Fibroblast of skin of abdomen (primary cell): ENCODE measurements at regions not wholly inside any gene's neighbourhood (a gene's known extent, or its start where the extent isn't known, plus 50 kb on each side); places are given as distances from the start of the nearest gene placed in this dataset.

Source experiments
- DNase-seq: peaks from one replicate; pipeline ENCODE4 v3.0.0-alpha.2; 2013

DNA sequence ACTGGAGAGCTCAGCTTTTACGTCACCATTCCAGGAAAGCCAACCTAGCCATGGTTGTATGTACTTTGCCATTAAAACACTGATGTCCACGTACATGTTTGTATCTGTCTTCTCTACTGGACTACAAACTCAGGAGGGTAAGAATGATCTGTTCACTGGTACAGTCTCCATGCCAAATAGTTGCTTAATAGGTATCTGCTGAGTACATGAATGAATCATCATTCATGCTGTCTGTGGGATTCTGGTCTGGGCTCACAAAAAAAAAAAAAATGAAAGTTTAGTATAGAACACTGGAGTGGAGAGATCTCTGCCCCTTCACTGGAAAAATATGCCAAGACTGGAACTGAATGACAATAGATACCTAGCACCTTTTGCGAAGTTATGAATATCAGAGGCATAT is 102.6 kb upstream of the ITGA4 start:
- peak; percentile 85 for DNase-seq

DNA sequence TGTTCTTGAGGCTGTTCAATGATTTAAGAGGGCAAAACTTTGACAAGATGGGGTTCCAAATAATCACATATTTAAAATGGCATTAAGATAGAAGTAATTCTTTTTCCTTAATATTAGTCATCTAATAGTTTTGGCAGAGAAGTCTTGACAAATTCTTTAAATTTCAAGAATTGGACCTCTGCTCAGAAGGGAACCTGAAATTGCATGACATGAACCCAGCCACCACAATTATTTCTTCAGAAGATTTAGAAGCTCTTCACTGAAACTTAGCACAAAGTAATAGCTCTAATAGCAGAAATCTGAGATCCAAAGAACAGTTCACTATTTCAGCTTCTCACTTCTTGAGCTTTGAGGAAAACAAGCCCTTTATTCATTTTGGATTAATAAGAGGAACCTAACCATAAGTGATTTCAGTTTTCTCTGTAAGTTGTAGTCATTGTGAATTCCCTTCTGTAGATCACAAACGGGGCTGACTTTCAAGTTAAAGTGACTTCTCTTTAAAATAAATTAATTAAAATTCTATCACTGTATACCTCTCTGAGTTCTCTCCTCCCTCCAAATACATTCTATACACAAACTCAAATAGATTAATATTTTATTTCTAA is 100.6 kb upstream of the ITGA4 start:
- peak; percentile 61 for DNase-seq

GRCh38 chr2:181357979-181358378 is 99.2 kb upstream of the ITGA4 start:
- no peak for DNase-seq

GRCh38 chr2:181362561-181362960 is 94.6 kb upstream of the ITGA4 start:
- DNase-seq: no peak

- no peak for DNase-seq
Observed at GRCh38 chr2:181363164-181363563, 94.0 kb upstream of the ITGA4 start.

GRCh38 chr2:181364492-181365170 is 92.6 kb upstream of the ITGA4 start:
- peak; percentile 78 for DNase-seq

DNA sequence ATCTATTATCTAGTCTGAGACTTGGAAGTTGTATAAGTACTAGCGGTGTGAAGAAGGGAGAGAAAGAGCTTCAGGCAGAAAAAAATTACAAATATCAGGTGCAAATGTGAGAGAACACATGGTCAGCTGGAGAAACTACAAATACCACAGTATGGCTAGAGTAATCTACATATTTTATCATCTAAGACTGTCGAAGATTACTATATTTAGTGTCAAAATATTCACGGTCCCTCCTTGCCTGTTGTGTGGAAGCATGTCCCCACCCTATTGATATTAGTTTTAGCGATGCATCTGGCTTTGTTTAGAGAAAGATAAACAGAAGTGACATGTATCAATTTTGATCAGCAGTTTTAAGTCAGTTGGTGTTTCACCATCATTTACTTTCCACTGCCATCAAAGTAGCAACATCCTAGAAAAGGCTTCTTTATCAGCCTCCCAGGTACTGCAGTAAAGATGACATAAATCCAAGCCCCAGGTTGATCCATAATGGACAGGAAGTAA is 90.5 kb upstream of the ITGA4 start:
- DNase-seq: no peak

DNA sequence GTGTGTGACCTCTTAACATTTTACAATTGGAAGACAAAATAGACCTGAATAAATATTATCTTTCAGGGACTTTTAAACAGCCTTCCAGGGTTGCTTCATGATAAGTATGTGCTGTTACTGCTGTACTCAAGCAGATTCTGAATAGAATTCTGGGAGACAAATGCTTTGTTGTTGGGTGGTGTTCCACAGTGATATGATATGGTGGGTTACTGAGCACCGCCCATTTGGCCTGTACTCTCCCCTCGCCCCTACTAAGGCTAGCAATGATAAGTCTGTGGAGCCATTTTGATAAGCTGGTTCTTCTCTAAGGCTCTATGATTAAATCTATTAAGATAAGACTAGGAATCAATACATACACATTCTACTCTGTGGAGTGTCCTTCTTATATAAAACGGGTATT is 89.8 kb upstream of the ITGA4 start:
- no peak for DNase-seq

DNA sequence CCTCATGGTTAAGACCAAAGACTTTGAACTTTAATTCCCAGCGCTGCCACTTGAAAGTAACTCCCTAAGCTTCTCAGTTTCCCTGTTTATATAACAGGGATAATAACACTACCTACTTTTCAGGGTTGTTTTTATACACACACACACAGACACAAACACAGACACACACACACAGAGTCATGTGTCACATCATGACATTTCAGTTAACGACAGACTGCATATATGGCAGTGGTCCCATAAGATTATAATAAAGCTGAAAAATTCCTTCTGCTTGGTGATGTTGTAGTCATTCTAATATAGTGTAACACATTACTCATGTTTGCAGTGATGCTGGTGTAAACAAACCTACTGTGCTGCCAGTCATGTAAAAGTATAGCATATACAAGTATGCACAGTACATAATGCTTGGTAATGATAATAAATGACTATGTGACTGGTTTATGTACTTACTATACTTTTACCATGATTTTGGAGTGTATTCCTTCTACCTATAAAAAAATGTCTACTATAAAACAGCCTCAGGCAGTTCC is 89.2 kb upstream of the ITGA4 start:
- DNase-seq: no peak

- DNase-seq: no peak
Observed at GRCh38 chr2:181370126-181370525, 87.1 kb upstream of the ITGA4 start.

DNA sequence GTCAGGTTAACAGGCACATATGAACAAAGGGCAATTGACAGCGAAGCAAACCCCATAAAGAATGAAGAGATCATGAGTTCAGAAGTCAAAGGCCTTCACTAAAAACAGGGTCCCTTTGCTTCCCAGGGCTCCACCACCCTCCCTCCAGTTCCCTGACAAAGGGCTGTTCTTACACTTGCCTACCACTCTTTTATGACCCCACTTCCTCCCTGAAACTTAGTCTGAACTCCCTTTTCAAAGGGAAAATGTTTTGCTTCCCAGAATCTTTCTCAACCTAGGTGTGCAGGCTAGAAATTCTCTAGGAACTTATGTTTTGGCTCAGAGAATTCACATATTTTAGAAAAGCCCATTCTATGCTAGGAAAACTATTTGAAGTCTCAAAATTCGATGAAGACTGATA is 86.0 kb upstream of the ITGA4 start:
- no peak for DNase-seq

DNA sequence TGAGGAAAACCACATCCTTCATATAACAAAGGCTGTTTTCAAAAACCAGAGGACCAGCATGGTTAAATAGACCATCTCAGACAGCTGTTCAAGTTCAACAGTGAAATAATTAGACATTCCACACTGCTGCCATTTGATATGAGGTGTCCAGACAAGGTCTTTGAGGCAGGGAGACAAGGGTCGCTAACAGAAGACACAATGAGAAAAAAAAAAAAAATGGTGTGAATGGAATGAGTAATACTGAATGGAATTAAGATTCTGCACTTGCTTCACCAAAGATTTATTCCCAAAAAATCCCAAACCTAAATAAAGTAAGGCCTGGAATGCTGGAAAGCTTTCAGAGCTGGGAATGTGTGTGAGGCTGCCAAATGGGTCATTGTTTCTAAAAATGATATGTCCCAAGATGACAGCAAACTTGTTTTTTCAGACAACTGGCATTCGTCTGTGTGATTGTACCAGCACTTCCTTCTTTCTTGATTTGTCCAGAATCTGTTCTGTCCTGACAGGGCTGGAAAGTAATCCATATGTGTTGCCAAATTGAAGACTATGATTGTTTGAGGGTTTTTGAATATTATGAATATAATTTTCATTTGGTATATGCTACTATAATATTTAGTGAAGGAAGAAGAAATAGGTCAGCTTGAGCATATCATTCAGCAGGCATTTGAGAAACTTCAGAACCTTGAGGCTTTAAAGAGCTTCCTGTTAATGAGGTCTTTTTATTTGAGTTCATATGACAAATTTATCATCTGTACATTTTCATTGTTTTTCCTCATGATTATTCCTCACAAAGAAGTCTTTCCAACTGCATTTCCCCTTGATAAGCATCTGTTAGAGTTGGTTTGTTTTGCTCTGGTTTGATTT is 85.2 kb upstream of the ITGA4 start:
- DNase-seq: peak; percentile 91

- no peak for DNase-seq
Observed at GRCh38 chr2:181372646-181373040, 84.5 kb upstream of the ITGA4 start.

GRCh38 chr2:181374781-181375675 is 82.2 kb upstream of the ITGA4 start:
- peak; percentile 84 for DNase-seq

DNA sequence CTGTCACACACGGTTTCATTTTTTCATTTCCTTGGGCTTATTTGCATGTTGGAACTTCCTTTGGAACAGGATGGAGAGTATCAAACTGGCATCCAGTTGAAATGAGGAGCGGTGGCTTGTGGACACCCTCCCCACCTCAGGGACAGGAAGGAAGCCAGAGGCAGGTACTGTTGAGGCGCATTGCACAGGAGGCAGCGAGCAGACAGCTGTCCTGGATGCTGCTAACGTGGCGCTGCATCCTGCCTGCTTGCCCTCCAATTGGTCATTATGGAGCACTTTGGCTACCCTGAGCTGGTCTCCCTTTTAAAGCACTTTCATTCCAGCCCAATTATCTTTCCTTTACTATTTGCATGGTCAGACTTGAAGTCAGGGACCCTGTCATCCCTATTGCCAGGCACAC is 80.7 kb upstream of the ITGA4 start:
- no peak for DNase-seq

DNA sequence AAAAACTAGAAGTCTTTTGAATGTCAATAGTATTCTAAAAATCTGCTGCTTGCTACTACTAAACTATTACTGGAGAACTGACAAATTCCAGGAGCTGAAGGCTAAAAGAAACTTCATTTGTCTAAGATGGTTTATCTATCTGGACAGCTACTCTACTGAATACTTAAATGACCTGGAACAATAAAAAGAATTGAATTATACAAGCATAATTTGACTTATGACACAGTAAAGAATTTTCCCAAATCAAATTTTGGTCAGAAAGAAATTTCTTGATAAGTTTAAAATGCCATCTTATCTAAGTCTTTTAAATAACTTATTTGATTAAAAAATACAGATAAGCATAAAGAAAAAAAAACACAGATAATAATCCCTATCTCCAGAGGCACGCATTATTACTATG is 80.2 kb upstream of the ITGA4 start:
- DNase-seq: no peak

- no peak for DNase-seq
Observed at GRCh38 chr2:181378491-181378890, 78.7 kb upstream of the ITGA4 start.

- no peak for DNase-seq
Observed at GRCh38 chr2:181380581-181380980, 76.6 kb upstream of the ITGA4 start.

GRCh38 chr2:181384923-181385322 is 72.3 kb upstream of the ITGA4 start:
- DNase-seq: no peak

GRCh38 chr2:181389524-181389923 is 67.7 kb upstream of the ITGA4 start:
- peak; percentile 23 for DNase-seq

DNA sequence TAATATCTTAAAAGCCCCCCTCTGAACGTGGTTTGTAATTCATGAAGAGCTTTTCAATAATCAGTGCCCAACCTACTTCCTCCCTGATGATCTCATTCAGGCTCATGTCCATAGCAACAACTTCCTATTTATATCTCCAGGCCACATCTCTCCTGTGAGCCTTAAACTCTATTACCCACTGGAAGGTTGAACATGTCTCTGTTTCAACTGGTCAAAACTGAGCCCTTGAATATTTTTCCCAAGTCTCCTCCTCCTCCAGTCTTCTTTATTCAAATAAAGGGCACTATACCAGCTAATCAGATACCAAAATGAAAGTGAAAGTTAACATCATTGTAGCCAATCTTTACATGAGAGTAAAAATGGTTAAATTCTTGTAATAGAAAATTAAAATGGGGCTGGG is 63.7 kb upstream of the ITGA4 start:
- peak; percentile 53 for DNase-seq

DNA sequence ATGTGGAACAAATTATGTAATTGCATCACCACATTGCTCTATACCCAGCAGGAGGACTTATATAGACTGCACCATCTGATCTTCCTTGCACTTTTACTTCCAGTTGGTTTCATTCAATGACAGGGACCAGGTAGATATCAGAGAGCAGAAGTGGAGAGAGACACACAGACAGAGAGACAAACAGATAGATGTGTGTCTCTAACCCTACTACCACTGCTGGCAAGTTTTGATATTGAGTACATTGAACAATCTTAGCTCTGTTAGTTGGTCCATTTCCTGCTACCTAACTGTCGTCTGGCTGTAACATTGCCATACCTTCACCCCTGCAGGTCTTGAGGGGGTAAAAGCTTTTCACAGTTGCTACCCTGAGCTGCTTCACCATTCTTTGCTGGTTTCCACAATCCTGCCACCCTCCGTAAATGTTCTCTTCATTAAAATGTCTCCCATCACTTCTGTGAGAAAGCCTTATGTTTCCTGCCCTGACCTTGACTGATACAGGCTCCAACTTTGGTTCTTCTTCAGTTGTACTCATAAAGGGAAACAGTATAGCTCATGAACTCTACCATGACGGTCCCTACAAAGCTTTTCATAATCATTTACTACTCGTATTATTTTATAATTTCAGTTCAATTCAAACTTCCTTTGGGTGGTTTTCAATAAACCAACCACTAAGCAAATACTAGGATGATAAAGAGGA is 62.3 kb upstream of the ITGA4 start:
- DNase-seq: no peak
